Muscle of leg (tissue), 3 donors: ENCODE measurements at regions not wholly inside any gene's neighbourhood (a gene's known extent, or its start where the extent isn't known, plus 50 kb on each side); places are given as distances from the start of the nearest gene placed in this dataset.
A peak's percentile ranks its signal among the peaks of the same experiment; 100 is the strongest.

Experiments used
- DNase-seq: peaks from one replicate; pipeline ENCODE4 v3.0.0; 2013
- H3K27ac ChIP-seq: one replicate; pipeline ENCODE4 v1.5.1; 2013; ENCODE audit warnings: mild to moderate bottlenecking, low read length, control low read depth
- H3K27me3 ChIP-seq: one replicate; pipeline ENCODE4 v1.6.1; 2013; ENCODE audit warnings: low read length; ENCODE audit not compliant: control insufficient read depth, insufficient read depth
- H3K36me3 ChIP-seq: one replicate; pipeline ENCODE4 v1.6.1; 2013; ENCODE audit warnings: low read length; ENCODE audit not compliant: control insufficient read depth, insufficient read depth
- H3K4me1 ChIP-seq: one replicate; pipeline ENCODE4 v1.6.1; 2013; ENCODE audit warnings: low read length; ENCODE audit not compliant: control insufficient read depth, insufficient read depth
- H3K4me3 ChIP-seq: one replicate; pipeline ENCODE4 v1.5.1; 2013; ENCODE audit warnings: low read length, control low read depth
- H3K9me3 ChIP-seq: replicated peaks from 2 replicates; pipeline ENCODE4 v1.6.1; 2013; ENCODE audit warnings: low read depth, low read length; ENCODE audit not compliant: control insufficient read depth
- WGBS: methylation state at CpG from one replicate; pipeline ENCODE4 v1.1.5; 2013; ENCODE audit warnings: missing lambda C conversion rate; ENCODE audit not compliant: insufficient coverage; 5-methylcytosine and 5-hydroxymethylcytosine counted together

DNA sequence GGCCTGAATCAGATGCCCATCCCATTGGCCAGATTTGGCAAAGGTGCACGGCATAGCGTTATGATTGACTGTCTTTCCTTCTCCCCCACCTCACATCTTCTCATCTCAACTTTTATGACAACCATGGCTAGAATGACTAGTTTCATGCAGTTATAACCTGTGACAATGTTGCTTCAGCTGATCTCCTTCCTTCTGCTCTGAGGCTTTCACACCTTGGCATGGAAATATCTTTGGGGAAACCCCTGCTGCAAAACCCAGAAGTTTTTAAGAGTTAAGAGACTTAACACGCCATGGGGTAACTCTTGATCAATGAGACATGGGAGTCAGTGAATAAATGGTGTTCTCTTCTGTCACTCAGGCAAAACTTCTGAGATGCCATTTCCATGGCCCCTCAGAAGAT, 290.7 kb upstream of the MDFIC2 start:
- H3K36me3 ChIP-seq = no peaks in the 10 kb centered on the region
- 63% methylated on average over 3 of the region's 3 CpGs for WGBS
- no peak overlapping the region for H3K27ac ChIP-seq
- no peak for DNase-seq
- no peaks in the 10 kb centered on the region for H3K27me3 ChIP-seq
- H3K4me1 ChIP-seq = no peaks in the 10 kb centered on the region
- H3K9me3 ChIP-seq = no peaks in the 10 kb centered on the region
- H3K4me3 ChIP-seq = no peak overlapping the region

DNA sequence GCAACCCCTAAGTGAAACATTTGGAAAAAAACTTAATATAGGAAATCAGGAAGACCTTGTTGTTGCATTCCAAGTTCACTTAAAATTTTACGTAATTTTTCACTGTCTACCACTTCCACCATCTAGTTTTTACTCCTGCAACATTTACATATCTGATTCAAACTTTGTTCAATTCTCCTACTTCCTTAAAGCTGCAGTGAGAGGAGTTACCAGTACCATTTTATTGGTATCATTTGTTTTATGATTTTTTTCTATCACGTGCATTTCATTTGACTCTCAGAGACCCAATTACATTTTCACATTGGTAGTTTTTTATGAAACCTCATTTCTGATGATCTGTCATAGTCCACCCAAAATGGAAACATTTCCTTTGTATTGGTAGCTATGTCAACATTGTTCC, 284.9 kb upstream of the MDFIC2 start:
- no peak overlapping the region for H3K27ac ChIP-seq
- no peaks in the 10 kb centered on the region for H3K9me3 ChIP-seq
- no peak for DNase-seq
- no peaks in the 10 kb centered on the region for H3K36me3 ChIP-seq
- WGBS = no CpG with 5 or more reads among the region's 2 CpGs
- H3K4me1 ChIP-seq = no peaks in the 10 kb centered on the region
- no peaks in the 10 kb centered on the region for H3K27me3 ChIP-seq
- H3K4me3 ChIP-seq = no peak overlapping the region

DNA sequence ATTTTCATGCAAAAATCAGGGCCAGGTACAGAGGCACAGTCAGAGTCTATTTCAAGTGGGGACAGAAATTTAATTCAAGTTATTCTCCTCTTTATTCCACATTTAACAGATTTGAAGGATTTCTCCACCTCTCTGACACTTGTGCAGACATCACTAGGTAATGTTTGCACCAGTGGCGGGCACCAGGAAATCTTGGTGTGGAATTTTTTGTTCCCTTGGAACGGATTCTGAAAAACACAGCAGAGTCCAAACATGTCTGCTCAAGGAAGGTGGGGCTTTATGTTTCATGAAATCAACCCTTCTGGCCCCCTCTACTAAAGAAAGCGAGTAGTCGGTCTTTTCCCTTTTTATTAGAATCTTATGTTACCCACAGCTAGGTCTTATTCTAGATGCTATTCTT, 271.2 kb upstream of the MDFIC2 start:
- H3K36me3 ChIP-seq = no peaks in the 10 kb centered on the region
- H3K27me3 ChIP-seq = no peaks in the 10 kb centered on the region
- H3K27ac ChIP-seq = no peak overlapping the region
- no peak overlapping the region for H3K4me3 ChIP-seq
- no peak for DNase-seq
- no peaks in the 10 kb centered on the region for H3K4me1 ChIP-seq
- H3K9me3 ChIP-seq = no peaks in the 10 kb centered on the region
- no CpG with 5 or more reads among the region's 4 CpGs for WGBS

DNA sequence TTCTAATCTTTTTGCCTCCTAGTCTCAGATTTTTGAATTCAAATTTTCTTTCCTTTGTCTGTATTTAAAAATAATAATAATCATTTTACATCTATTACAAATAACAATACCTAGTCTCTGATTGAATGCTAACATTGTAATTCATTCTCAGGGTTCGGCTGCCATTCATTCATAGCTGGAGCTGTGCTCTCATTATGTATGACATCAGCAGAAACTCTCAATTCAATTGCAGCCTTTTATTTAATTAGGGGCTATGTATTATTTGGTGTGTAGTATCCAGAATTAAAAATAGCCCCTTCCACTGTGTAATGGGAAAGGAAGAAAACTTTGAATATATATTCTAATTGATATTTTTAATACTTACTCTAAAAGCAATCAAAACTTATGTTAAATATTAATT, 270.4 kb upstream of the MDFIC2 start:
- H3K27ac ChIP-seq = no peak overlapping the region
- WGBS = no CpG with 5 or more reads among the region's 1 CpG

DNA sequence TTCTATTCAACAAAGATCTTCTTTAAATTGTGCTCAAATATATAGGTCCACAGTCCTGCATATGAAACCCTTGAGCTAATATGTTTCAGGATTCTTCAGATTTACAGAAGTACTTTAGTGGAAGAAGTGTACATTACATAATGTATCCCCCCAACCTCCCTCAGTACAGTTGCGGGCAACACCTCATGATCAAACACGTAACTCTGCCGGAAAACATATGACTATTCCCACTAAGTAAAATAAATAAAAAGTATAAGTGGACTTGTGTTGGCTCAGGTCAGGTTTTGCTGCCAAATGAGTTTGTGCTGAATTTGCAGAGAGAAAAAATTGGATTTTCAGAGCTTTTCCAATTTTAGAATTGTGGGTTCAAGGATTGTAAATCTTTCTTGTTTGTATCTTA, 267.6 kb upstream of the MDFIC2 start:
- H3K4me1 ChIP-seq = no peaks in the 10 kb centered on the region

More for the DNA sequence above, 270.4 kb upstream of the MDFIC2 start:
- no peaks in the 10 kb centered on the region for H3K4me1 ChIP-seq
- H3K4me3 ChIP-seq = no peak overlapping the region
- H3K36me3 ChIP-seq = no peaks in the 10 kb centered on the region
- DNase-seq = no peak
- no peaks in the 10 kb centered on the region for H3K9me3 ChIP-seq
- no peaks in the 10 kb centered on the region for H3K27me3 ChIP-seq

DNA sequence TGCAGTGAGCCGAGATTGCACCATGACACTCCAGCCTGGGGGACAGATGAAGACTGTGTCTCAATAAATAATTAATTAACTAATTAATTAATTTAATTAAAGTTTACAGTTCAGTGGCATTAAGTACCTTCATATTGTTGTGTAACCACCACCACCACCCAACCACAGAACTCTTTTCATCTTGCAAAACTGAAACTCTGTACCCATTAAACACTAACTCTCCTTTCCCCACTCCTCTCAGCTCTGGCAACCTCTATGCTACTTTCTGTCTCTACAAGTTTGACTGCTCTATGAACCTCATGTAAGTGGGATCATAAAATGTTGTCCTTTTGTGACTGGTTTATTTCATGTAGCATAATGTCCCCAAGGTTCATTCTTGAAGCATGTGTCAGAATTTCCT, 259.3 kb upstream of the MDFIC2 start:
- no CpG with 5 or more reads among the region's 1 CpG for WGBS
- no peak for DNase-seq
- Histone ChIP-seq H3K27ac (no peak overlapping the region), H3K4me1 (no peaks in the 10 kb centered on the region), H3K4me3 (no peak overlapping the region), H3K9me3 (no peaks in the 10 kb centered on the region), H3K36me3 (no peaks in the 10 kb centered on the region), H3K27me3 (no peaks in the 10 kb centered on the region)

More for the DNA sequence above, 267.6 kb upstream of the MDFIC2 start:
- Histone ChIP-seq H3K4me3 (no peak overlapping the region), H3K36me3 (no peaks in the 10 kb centered on the region), H3K9me3 (no peaks in the 10 kb centered on the region), H3K27ac (no peak overlapping the region), H3K27me3 (no peaks in the 10 kb centered on the region)
- no peak for DNase-seq
- no CpG with 5 or more reads among the region's 3 CpGs for WGBS

DNA sequence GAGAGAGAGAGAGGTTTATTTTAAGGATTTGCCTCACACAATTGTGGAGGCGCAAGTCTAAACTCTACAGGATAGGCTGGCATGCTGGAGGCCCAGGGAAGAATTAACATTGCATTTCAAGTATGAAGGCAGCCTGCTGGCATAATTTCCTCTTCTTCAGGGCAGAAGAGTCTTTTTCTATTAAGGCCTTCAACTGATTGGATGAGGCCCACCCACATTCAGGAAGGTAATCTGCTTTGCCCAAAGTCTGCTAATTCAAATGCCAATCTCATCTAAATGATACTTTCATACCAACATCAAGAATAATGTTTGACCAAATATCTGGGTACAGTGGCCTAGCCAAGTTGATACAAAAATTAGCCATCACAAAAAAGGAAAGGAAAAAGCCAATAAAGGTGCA, 258.1 kb upstream of the MDFIC2 start:
- WGBS = 100% methylated on average over 1 of the region's 1 CpG
- Histone ChIP-seq H3K36me3 (no peaks in the 10 kb centered on the region), H3K4me3 (no peak overlapping the region), H3K9me3 (no peaks in the 10 kb centered on the region), H3K27ac (no peak overlapping the region), H3K4me1 (no peaks in the 10 kb centered on the region), H3K27me3 (no peaks in the 10 kb centered on the region)
- DNase-seq = no peak

DNA sequence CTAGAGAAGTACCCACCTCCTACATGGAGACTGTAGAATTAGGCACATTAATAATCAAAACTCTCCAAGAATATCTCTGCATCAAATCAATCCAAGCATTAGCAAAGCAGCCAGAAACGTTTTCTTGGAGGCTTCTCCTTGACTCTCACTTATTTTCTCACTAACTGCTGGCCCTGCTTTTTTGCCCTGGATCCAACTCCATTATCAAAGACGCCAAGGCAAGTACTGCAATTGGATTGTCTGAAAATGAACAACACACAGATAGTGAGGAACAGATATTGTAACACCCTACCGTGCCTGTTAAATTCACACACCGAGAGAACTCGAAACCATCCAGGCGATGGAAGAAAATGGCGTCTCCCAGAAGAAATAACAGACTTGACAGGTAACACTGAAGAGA, 256.2 kb upstream of the MDFIC2 start:
- Histone ChIP-seq H3K36me3 (no peaks in the 10 kb centered on the region), H3K27me3 (no peaks in the 10 kb centered on the region), H3K4me3 (no peak overlapping the region), H3K27ac (no peak overlapping the region), H3K4me1 (no peaks in the 10 kb centered on the region), H3K9me3 (no peaks in the 10 kb centered on the region)
- WGBS = 91% methylated on average over 6 of the region's 7 CpGs
- DNase-seq = peak; percentile 42

DNA sequence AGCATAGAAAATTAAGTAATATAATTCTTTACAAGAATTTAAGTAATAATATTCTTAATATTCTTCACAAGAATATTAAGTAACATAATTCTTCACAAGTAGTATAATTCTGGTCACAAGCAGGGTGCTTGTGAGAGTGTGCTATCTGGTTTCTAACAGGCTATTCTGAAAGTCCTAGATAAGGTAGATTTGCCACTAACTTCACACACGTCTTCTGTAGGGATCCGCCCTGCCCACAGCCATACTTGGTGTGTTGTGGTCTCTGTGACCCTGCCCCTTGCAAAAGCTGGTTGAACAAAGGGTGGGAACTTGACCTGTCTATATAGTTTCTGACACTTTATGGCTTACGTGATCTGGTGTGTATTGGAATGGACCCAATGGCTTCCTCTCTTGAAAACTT, 253.4 kb upstream of the MDFIC2 start:
- Histone ChIP-seq H3K4me1 (no peaks in the 10 kb centered on the region), H3K9me3 (no peaks in the 10 kb centered on the region), H3K27me3 (no peaks in the 10 kb centered on the region), H3K4me3 (no peak overlapping the region), H3K27ac (no peak overlapping the region), H3K36me3 (no peaks in the 10 kb centered on the region)
- WGBS = 100% methylated on average over 1 of the region's 3 CpGs
- no peak for DNase-seq

DNA sequence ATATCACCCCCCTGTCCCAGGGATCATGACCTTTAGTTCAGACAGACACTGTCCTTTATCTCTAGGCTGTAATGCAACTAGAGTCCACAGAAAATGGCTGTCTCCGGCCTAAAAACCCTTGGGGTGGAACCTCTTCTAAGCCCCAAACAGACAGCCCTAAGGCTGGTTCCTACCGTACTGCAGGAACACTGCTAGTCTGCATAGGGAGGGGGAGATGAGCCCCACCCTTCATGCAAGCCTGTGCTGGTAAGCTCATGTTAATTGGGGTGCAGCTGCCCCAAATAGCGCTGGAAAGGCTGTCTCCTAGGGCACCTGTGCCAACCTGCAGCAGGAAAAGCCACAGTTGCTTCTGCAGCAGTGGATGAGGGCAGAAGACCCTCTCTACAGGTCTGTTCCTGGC, 252.1 kb upstream of the MDFIC2 start:
- WGBS = 90% methylated on average over 1 of the region's 3 CpGs
- H3K36me3 ChIP-seq = no peaks in the 10 kb centered on the region
- no peak overlapping the region for H3K27ac ChIP-seq
- H3K9me3 ChIP-seq = no peaks in the 10 kb centered on the region
- no peaks in the 10 kb centered on the region for H3K4me1 ChIP-seq
- DNase-seq = no peak
- H3K4me3 ChIP-seq = no peak overlapping the region
- H3K27me3 ChIP-seq = no peaks in the 10 kb centered on the region

DNA sequence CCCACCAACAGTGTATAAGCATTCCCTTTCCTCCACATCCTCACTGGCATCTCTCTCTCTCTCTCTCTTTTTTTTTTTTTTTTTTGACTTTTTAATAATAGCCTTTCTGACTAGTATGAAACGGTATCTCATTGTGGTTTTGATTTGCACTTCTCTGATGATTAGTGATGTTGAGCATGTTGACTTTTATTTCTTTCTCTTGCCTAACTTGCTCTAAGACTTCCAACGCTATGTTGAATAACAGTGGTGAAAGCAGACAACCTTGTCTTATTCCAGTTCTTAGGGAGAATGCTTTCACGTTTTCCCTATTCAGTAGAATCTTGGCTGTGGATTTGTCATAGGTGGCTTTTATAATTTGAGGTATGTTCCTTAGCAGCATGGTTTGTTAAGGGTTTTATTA, 249.4 kb upstream of the MDFIC2 start:
- no peaks in the 10 kb centered on the region for H3K27me3 ChIP-seq
- DNase-seq = no peak
- H3K27ac ChIP-seq = no peak overlapping the region
- no peaks in the 10 kb centered on the region for H3K36me3 ChIP-seq
- no peak overlapping the region for H3K4me3 ChIP-seq
- no peaks in the 10 kb centered on the region for H3K9me3 ChIP-seq
- H3K4me1 ChIP-seq = no peaks in the 10 kb centered on the region
- WGBS = no CpG with 5 or more reads among the region's 3 CpGs
